ENCODE measurements at regions not wholly inside any gene's neighbourhood (a gene's known extent, or its start where the extent isn't known, plus 50 kb on each side); places are given as distances from the start of the nearest gene placed in this dataset.
A peak's percentile ranks its signal among the peaks of the same experiment; 100 is the strongest.

- Mint-ChIP-seq H3K27ac (ENCODE audit: unreplicated experiment) (no peak overlapping the region), H3K9me3 (ENCODE audit: unreplicated experiment) (peaks cover 16% of the 10 kb centered on the region), H3K4me1 (ENCODE audit: low read depth, unreplicated experiment) (no peaks in the 10 kb centered on the region), H3K36me3 (ENCODE audit: low read depth, unreplicated experiment) (peaks cover 3% of the 10 kb centered on the region), H3K4me3 (ENCODE audit: unreplicated experiment) (no peak overlapping the region), H3K27me3 (ENCODE audit: low read depth, unreplicated experiment) (peaks cover 2% of the 10 kb centered on the region)
- TF ChIP-seq, protein P1, sequence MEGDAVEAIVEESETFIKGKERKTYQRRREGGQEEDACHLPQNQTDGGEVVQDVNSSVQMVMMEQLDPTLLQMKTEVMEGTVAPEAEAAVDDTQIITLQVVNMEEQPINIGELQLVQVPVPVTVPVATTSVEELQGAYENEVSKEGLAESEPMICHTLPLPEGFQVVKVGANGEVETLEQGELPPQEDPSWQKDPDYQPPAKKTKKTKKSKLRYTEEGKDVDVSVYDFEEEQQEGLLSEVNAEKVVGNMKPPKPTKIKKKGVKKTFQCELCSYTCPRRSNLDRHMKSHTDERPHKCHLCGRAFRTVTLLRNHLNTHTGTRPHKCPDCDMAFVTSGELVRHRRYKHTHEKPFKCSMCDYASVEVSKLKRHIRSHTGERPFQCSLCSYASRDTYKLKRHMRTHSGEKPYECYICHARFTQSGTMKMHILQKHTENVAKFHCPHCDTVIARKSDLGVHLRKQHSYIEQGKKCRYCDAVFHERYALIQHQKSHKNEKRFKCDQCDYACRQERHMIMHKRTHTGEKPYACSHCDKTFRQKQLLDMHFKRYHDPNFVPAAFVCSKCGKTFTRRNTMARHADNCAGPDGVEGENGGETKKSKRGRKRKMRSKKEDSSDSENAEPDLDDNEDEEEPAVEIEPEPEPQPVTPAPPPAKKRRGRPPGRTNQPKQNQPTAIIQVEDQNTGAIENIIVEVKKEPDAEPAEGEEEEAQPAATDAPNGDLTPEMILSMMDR (IDR thresholded peaks at IDR 0.05; ENCODE audit: insufficient read depth, low read depth, low read length), result peak; percentile 52
- no peak for TF ChIP-seq EZH2 (IDR thresholded peaks at IDR 0.05; ENCODE audit: insufficient read depth, low read length)
- H3K4me2 ChIP-seq (ENCODE audit: low read length), result no peak overlapping the region
- DNase-seq (ENCODE audit: low read depth) (no peak), FAIRE-seq (no peak)
- no peaks in the 10 kb centered on the region for H4K20me1 ChIP-seq (ENCODE audit: insufficient read depth, low read length)
- no peaks in the 10 kb centered on the region for H3K79me2 ChIP-seq (ENCODE audit: insufficient read depth, low read length)
- H3K27me3 ChIP-seq (ENCODE audit: insufficient read depth, low read length), result no peaks in the 10 kb centered on the region
- no peaks in the 10 kb centered on the region for H3K4me1 ChIP-seq (ENCODE audit: insufficient read depth, low read length)
- H3K9ac ChIP-seq (ENCODE audit: low read length), result no peak overlapping the region
- H3K36me3 ChIP-seq (ENCODE audit: insufficient read depth, low read length), result no peaks in the 10 kb centered on the region
- no peaks in the 10 kb centered on the region for H3K9me3 ChIP-seq (ENCODE audit: insufficient read depth, low read depth, low read length)
- no peak overlapping the region for H2AFZ ChIP-seq (ENCODE audit: low read depth, low read length)
- no peak overlapping the region for H3K4me3 ChIP-seq (ENCODE audit: insufficient read depth, low read depth, low read length)
- H3K27ac ChIP-seq (ENCODE audit: low read depth, low read length), result no peak overlapping the region
These were observed 380.6 kb downstream of the TSN start for GRCh38 chr2:122136056-122136455.

DNA sequence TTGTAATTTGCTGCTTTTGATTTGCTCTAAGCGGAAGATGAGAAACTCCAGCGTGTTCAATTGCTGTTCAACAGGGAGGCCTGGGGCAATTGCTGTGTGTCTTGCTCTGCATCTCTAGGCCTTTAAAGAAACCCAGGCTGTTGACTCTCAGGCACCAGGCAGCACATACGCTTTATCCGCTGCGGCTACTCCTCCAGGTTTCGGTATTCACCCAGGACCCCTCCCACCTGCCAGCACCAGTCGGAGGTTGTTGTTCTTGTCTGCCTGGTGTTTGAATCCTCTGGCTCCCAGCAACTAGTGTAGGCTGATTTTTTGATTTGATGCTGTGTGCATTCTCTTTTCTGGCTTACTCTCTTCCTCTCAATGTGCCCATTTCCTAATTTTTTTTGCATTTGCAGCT lies 383.1 kb downstream of the TSN start:
- H3K27ac ChIP-seq (ENCODE audit: low read depth, low read length), result no peak overlapping the region
- no peak overlapping the region for H3K27ac Mint-ChIP-seq (ENCODE audit: unreplicated experiment)
- DNase-seq (ENCODE audit: low read depth), result no peak

DNA sequence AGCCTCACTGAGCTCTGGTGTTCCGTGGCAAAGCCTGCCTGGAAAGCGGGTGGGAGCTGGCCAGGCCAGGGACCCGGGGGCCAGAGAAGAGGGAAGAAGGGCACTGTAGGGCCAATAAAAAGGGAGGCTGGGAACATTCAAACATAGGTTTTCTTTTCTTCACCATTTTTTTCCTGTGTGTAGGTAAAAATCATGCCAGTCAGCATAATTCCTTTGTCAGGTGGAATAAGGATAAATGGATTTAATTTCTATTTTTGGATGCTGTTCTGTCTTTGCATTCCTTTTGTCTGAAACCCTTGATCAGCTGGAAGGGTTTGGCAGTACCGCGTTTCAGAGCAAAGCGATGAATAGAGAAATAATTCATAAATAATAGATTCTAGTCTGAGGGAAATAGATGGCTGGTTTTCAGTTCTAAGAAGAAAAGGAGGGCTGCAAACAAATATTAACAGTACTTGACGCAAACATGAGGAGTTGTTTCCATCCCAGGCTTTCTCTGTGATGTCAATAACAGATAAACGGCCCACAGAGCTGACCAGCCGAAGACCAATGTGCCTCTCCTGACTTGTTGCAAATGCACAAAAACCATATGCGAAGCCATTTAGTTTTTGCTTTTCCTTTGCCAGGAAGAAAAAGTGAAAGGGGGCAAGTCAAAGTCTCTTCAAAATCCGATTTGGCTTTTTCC lies 384.4 kb downstream of the TSN start:
- Histone ChIP-seq H3K36me3 (ENCODE audit: insufficient read depth, low read length) (no peaks in the 10 kb centered on the region), H3K27me3 (ENCODE audit: insufficient read depth, low read length) (no peaks in the 10 kb centered on the region), H2AFZ (ENCODE audit: low read depth, low read length) (no peak overlapping the region), H4K20me1 (ENCODE audit: insufficient read depth, low read length) (no peaks in the 10 kb centered on the region), H3K9ac (ENCODE audit: low read length) (no peak overlapping the region), H3K4me3 (ENCODE audit: insufficient read depth, low read depth, low read length) (no peak overlapping the region), H3K4me1 (ENCODE audit: insufficient read depth, low read length) (no peaks in the 10 kb centered on the region), H3K4me2 (ENCODE audit: low read length) (no peak overlapping the region), H3K27ac (ENCODE audit: low read depth, low read length) (no peak overlapping the region), H3K9me3 (ENCODE audit: insufficient read depth, low read depth, low read length) (no peaks in the 10 kb centered on the region), H3K79me2 (ENCODE audit: insufficient read depth, low read length) (no peaks in the 10 kb centered on the region)
- Mint-ChIP-seq H3K36me3 (ENCODE audit: low read depth, unreplicated experiment) (no peaks in the 10 kb centered on the region), H3K4me3 (ENCODE audit: unreplicated experiment) (no peak overlapping the region), H3K27ac (ENCODE audit: unreplicated experiment) (no peak overlapping the region), H3K27me3 (ENCODE audit: low read depth, unreplicated experiment) (no peaks in the 10 kb centered on the region), H3K4me1 (ENCODE audit: low read depth, unreplicated experiment) (no peaks in the 10 kb centered on the region), H3K9me3 (ENCODE audit: unreplicated experiment) (peaks cover 4% of the 10 kb centered on the region)
- DNase-seq (ENCODE audit: low read depth), result no peak
- no peak for TF ChIP-seq EZH2 (IDR thresholded peaks at IDR 0.05; ENCODE audit: insufficient read depth, low read length)
- TF ChIP-seq, protein P1 (IDR thresholded peaks at IDR 0.05; ENCODE audit: insufficient read depth, low read depth, low read length), result no peak
- FAIRE-seq, result no peak

More for the DNA sequence above, 383.1 kb downstream of the TSN start:
- no peaks in the 10 kb centered on the region for H3K9me3 ChIP-seq (ENCODE audit: insufficient read depth, low read depth, low read length)
- no peak overlapping the region for H3K4me3 Mint-ChIP-seq (ENCODE audit: unreplicated experiment)
- no peak overlapping the region for H3K4me3 ChIP-seq (ENCODE audit: insufficient read depth, low read depth, low read length)
- no peaks in the 10 kb centered on the region for H3K79me2 ChIP-seq (ENCODE audit: insufficient read depth, low read length)
- FAIRE-seq, result no peak
- H3K4me1 Mint-ChIP-seq (ENCODE audit: low read depth, unreplicated experiment), result no peaks in the 10 kb centered on the region
- no peak overlapping the region for H3K9ac ChIP-seq (ENCODE audit: low read length)
- H3K4me1 ChIP-seq (ENCODE audit: insufficient read depth, low read length), result no peaks in the 10 kb centered on the region
- no peaks in the 10 kb centered on the region for H4K20me1 ChIP-seq (ENCODE audit: insufficient read depth, low read length)
- H3K9me3 Mint-ChIP-seq (ENCODE audit: unreplicated experiment), result peaks cover 8% of the 10 kb centered on the region
- TF ChIP-seq EZH2 (IDR thresholded peaks at IDR 0.05; ENCODE audit: insufficient read depth, low read length), result no peak
- H3K36me3 Mint-ChIP-seq (ENCODE audit: low read depth, unreplicated experiment), result no peaks in the 10 kb centered on the region
- H3K4me2 ChIP-seq (ENCODE audit: low read length), result no peak overlapping the region
- H2AFZ ChIP-seq (ENCODE audit: low read depth, low read length), result no peak overlapping the region
- H3K27me3 Mint-ChIP-seq (ENCODE audit: low read depth, unreplicated experiment), result no peaks in the 10 kb centered on the region
- no peaks in the 10 kb centered on the region for H3K36me3 ChIP-seq (ENCODE audit: insufficient read depth, low read length)
- no peaks in the 10 kb centered on the region for H3K27me3 ChIP-seq (ENCODE audit: insufficient read depth, low read length)
